GM03348 (cell line): ENCODE measurements at regions not wholly inside any gene's neighbourhood (a gene's known extent, or its start where the extent isn't known, plus 50 kb on each side); places are given as distances from the start of the nearest gene placed in this dataset.
"Not testable (repeated sequence)": the region's sequence is repeated elsewhere in the genome, so short reads cannot be mapped to it uniquely, and the experiment has no call there.

Source experiments
- DNase-seq: peaks from one replicate; pipeline ENCODE4 v3.0.0; 2012; ENCODE audit warnings: low spot score

- not testable (repeated sequence) for DNase-seq
These were observed 56.6 kb downstream of the CHST2 start for GRCh38 chr3:143175940-143176894.

DNA sequence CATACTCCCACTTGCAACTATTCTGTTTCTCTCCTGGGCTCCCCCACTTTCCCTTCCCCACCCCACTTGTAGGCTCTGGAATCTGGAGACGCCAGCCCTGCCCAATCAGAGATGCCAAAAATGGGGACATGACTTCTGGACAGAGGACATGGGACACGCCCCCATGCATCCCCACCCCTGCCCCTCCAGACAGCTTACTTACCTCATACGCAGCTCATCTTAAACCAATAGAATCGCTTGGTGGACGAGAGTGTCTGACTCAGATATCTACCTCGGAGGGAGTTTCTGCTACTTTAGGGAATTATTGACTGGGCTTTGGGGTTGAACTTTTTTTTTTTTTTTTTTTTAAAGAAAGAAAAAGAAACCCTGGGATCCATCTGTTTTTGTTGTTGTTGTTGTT, 58.4 kb downstream of the CHST2 start:
- not testable (repeated sequence) for DNase-seq

DNA sequence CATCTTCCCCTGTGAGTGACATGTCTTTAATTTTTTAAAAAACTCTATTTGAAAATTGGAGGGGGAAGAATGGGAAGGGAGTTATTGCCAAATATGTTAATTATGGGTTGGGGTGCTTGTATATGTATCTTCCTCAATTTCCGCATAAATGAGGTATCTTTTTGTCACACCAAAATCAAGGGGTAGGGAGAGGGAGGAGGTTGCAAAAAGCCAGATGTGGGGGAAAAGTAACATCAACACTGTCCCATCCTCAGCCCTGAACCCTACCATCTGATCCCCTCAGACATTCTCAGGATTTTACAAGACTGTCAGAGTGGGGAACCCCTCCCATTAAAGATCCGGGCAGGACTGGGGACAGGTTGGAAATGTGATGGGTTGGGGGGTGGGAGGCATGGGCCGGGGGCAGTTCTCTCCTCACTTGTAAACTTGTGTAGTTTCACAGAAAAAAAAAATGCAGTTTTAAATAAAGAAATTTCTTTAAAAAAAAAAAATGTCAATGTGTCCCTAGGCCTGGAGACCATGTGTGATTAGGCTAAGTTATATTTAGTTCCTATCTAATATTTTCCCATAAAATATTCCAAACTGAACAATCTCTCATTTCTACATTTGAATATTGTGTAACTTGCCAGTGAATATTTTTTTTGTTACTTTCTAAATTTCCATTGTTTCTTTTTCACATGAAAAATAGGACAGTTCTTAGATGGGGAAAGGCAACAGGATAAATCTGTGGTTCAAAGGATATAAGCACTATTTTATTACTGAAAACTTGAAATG, 59.4 kb downstream of the CHST2 start:
- not testable (repeated sequence) for DNase-seq

- DNase-seq: no peak
These were observed 60.0 kb downstream of the CHST2 start for GRCh38 chr3:143179603-143180002.

GRCh38 chr3:143180860-143181259, 61.3 kb downstream of the CHST2 start:
- DNase-seq: not testable (repeated sequence)

GRCh38 chr3:143181977-143182376, 62.4 kb downstream of the CHST2 start:
- not testable (repeated sequence) for DNase-seq

GRCh38 chr3:143182866-143183664, 63.5 kb downstream of the CHST2 start:
- DNase-seq: no peak

- DNase-seq: no peak
These were observed 64.0 kb downstream of the CHST2 start for GRCh38 chr3:143183665-143183964.

- no peak for DNase-seq
These were observed 64.5 kb downstream of the CHST2 start for GRCh38 chr3:143184099-143184498.

DNA sequence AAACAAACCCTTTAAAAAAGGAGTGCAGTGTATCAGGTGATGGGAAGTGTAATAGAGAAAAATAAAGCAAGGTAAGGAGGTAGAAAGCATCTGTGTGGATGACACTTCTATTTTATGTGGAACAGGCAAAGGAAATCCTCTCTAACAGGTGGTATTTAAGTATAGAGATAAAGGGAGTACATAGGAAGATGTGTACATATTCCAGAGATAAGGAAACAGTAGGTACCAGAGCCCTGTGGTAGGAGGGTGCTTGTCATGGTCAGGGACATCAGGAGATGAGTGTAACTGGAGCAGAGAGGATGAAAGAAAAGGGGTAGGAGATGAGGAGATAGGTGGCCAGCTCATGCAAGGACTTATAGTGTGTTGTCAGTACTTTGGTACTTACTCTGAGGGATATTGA, 65.8 kb downstream of the CHST2 start:
- no peak for DNase-seq

GRCh38 chr3:143187111-143187510, 67.5 kb downstream of the CHST2 start:
- DNase-seq: no peak

- no peak for DNase-seq
These were observed 69.3 kb downstream of the CHST2 start for GRCh38 chr3:143188881-143189280.

DNA sequence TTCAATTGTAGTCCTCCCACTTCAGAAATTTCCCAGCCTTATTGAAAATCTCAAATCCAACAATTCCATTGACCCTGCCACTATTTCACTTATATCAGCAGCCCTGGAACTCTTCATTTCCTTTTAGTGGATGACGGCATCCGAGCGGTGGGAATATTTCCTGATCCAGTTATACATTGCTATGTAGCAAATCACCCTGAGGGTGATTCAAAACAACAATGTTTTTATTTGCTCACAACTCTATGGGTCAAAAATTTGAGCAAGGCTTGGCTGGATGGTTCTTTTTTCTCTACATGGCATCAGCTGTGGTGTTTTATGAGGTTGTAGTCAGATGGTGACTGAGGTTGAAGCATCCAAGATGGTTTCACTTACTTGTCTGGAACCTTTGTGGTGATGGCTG, 70.5 kb downstream of the CHST2 start:
- no peak for DNase-seq

DNA sequence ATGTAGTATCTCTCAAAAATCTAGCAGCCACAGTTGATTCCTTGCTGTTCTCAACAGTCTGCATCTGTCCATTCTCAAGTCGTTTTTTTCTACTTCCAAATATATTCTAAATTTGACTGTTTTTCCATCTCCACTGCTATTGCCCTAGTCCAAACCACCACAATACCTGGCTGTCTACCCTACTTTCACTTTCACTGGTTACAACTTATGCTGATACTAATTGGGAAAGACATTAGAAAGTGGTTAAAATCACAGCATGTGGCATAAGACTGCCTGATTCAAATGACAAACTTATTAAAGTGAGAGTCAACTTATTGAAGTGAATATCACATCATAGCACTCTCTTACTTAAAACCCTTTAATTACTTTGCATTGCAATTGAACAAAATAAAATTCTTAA, 72.6 kb downstream of the CHST2 start:
- no peak for DNase-seq

DNA sequence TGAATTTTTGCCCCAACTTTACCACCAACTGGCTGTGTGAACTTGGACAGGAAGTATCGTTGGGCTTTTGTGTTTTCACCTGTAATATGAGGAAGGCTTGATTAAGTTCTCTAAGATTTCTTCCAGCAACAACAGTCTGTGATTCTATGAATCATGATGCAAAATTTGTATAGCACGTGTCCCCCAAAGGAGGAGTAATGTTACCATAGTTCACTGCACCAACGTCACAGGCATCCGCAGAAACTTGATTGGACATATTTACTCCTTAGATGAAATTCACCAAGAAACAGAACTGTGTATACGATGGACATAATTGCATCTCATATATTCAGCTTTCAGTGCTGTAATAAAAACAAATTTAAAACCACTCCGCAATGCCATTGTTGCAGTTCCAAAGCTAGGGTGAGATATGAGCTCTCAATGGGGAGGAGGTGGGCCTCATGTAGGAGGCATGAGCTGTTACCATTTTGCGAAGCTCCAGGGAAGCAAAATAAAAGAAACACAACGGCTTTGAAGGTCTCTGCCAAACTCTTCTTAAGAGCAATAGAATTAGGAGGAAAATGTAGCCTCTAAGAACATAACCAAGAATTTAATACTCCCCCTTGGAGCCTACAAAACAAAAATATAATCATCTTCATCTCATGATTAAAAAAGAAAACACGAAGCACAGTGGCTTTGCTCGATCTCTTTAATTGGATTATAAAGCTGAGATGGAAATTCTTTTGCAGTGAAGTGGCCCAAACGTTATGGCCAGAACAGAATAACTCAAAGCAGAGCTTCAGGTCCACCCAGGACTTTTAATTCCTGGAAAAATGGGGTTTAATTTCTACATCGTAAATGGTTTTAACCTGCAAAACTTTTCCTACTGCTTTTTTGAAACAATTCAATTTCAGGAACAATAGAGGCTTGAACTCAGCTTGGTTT, 80.7 kb downstream of the CHST2 start:
- DNase-seq: peak; percentile 53

GRCh38 chr3:143201045-143201444, 81.5 kb downstream of the CHST2 start:
- DNase-seq: no peak

DNA sequence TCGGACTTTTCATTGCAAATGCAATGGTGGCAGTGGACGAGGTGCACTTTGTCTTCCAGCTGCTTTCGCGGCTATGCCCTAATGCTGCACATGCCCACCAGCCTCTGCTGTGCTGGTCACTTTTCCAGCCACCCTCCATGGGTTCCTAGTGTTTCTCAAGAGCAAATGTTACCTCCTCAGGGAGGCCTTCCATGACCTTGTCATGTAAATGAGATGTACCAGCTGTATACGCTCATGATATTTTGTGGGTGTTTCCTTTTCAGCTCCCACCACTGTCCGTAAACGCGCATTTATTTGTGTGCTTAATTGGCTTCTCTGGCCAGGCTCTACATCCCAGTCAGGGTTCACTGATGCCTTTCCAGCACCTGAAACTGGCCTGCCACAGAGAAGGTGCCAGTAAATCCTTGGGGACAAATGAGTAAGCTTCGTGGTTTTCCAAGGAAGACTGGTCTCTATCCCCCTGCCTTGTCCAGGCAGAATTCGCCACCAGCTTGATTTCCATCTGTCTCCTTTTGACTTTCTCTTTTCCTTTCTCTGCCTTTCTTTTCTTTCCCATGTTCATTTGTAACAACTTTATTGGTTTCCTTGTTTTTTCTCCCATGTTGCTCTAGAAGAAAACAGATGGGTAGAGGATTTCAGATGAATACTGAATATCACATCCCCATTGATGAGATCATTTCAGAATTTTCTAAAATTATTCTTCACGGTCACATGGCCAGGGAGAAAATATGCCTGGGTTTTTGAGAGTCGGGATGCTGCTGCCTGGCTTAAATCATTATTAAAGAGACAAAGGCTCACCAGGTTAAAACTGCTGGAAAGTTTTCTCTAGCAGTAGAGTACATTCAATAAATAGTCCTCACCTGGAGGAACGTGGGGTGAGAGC, 82.5 kb downstream of the CHST2 start:
- DNase-seq: no peak

DNA sequence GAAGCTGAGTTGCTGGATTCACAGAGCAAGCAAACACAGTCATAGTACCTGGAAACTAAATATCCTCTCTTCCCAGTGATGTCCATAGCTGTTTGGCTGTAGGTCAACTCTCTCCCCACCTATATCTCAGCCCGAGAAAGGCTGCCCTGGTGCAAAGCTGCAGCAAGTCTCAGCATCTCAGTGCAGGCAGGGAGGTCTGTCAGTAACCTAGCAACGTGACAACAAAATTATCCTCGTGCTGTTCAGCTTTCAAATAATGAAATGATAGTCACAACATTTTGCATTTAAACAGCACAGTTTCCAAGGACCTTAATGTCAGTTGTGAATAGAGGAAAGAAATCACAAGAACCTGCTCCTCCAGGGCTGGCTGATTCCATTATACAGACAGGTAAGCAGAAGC, 83.6 kb downstream of the CHST2 start:
- no peak for DNase-seq

DNA sequence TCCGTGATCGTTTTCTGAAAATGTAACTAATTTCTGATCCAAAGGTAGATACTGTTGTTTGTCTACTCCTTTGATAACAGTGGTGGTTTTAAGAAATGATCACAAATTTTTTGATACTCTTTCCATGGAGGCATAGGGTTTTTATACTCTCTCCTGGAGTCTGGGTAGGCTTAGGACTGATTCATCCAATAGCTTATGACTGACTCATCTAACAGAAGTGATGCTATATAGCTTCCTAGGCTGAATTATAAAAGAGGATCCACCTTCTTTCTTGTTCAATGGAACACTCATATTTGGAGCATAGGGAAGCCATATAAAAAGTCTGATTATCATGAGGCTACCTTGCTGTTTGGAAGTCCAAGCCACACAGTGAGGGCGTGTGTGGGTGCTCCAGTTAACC, 84.3 kb downstream of the CHST2 start:
- DNase-seq: peak; percentile 28

GRCh38 chr3:143206955-143207337, 87.4 kb downstream of the CHST2 start:
- no peak for DNase-seq
